ENCODE measurements at regions not wholly inside any gene's neighbourhood (a gene's known extent, or its start where the extent isn't known, plus 50 kb on each side); places are given as distances from the start of the nearest gene placed in this dataset.
"Not testable (repeated sequence)": the region's sequence is repeated elsewhere in the genome, so short reads cannot be mapped to it uniquely, and the experiment has no call there.

DNA sequence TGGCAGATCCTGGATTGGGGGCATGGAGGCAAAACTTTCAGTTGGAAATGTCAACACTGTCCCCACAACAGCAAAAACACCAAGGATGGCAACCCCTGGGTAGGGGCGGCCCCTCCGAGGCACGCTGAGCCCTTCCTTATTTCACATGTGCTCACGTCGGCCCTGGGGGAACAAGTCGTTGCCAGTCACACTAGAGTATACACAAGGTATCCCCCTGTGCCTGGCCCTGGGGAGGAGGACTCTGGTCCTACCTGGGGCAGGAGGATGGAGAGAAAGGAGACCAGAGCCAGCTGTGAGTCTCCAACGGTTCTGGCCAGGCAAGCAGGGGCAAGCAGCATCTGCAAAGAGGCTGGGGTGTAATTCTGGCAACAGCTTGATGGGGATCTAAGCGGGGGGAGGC is 126.9 kb upstream of the FOXD4L5 start:
- Mint-ChIP-seq H3K27me3 (no peaks in the 10 kb centered on the region), H3K4me3 (ENCODE audit: low read depth) (no peak overlapping the region), H3K4me1 (ENCODE audit: low read depth) (no peaks in the 10 kb centered on the region), H3K9me3 (ENCODE audit: low read depth) (peaks cover 49% of the 10 kb centered on the region), H3K27ac (no peak overlapping the region), H3K36me3 (ENCODE audit: insufficient read depth) (peaks cover 14% of the 10 kb centered on the region)
- no peak for TF ChIP-seq CTCF (IDR thresholded peaks at IDR 0.05; ENCODE audit: unreplicated experiment)
- DNase-seq (ENCODE audit: low spot score, unreplicated experiment): no peak

DNA sequence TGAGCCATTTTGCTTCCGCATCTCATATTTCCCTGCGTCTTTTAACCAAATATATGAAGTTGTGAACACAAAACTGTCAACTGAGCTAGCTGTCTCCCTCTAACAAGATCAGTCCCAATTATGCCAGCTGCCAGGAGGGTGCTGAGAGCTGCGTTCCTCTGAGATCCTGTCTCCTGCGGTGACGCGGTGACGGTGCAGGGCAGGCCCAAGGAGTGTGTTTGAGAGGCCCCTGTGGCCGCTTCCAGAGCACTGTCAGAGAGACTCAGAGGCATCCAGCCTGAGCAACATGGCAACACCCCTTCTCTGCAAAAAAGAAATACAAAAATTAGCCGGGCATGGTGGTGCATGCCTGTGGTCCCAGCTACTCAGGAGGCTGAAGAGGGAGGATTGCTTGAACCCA is 126.3 kb upstream of the FOXD4L5 start:
- Mint-ChIP-seq H3K9me3 (ENCODE audit: low read depth) (peaks cover 49% of the 10 kb centered on the region), H3K27ac (peak overlapping the region; percentile 49), H3K4me1 (ENCODE audit: low read depth) (no peaks in the 10 kb centered on the region), H3K4me3 (ENCODE audit: low read depth) (no peak overlapping the region), H3K27me3 (no peaks in the 10 kb centered on the region), H3K36me3 (ENCODE audit: insufficient read depth) (peaks cover 14% of the 10 kb centered on the region)
- no peak for TF ChIP-seq CTCF (IDR thresholded peaks at IDR 0.05; ENCODE audit: unreplicated experiment)
- DNase-seq (ENCODE audit: low spot score, unreplicated experiment): no peak

- H3K4me3 Mint-ChIP-seq (ENCODE audit: low read depth): no peak overlapping the region
- no peak for DNase-seq (ENCODE audit: low spot score, unreplicated experiment)
- TF ChIP-seq CTCF (IDR thresholded peaks at IDR 0.05; ENCODE audit: unreplicated experiment): no peak
- no peaks in the 10 kb centered on the region for H3K27me3 Mint-ChIP-seq
- no peak overlapping the region for H3K27ac Mint-ChIP-seq
- peaks cover 49% of the 10 kb centered on the region for H3K9me3 Mint-ChIP-seq (ENCODE audit: low read depth)
- peaks cover 14% of the 10 kb centered on the region for H3K36me3 Mint-ChIP-seq (ENCODE audit: insufficient read depth)
- no peaks in the 10 kb centered on the region for H3K4me1 Mint-ChIP-seq (ENCODE audit: low read depth)
Measured at GRCh38 chr9:65410926-65411325, 125.9 kb upstream of the FOXD4L5 start.

- Mint-ChIP-seq H3K27ac (no peak overlapping the region), H3K4me1 (ENCODE audit: low read depth) (no peaks in the 10 kb centered on the region), H3K9me3 (ENCODE audit: low read depth) (peaks cover 38% of the 10 kb centered on the region), H3K27me3 (no peaks in the 10 kb centered on the region), H3K36me3 (ENCODE audit: insufficient read depth) (peaks cover 12% of the 10 kb centered on the region), H3K4me3 (ENCODE audit: low read depth) (no peak overlapping the region)
- DNase-seq (ENCODE audit: low spot score, unreplicated experiment): no peak
- TF ChIP-seq CTCF (IDR thresholded peaks at IDR 0.05; ENCODE audit: unreplicated experiment): no peak
Measured at GRCh38 chr9:65409471-65409980, 124.5 kb upstream of the FOXD4L5 start.

GRCh38 chr9:65408806-65409205 is 123.8 kb upstream of the FOXD4L5 start:
- H3K36me3 Mint-ChIP-seq (ENCODE audit: insufficient read depth); H3K27ac Mint-ChIP-seq; H3K27me3 Mint-ChIP-seq; H3K4me3 Mint-ChIP-seq (ENCODE audit: low read depth); DNase-seq (ENCODE audit: low spot score, unreplicated experiment); H3K4me1 Mint-ChIP-seq (ENCODE audit: low read depth): not testable (repeated sequence)
- peaks cover 35% of the 10 kb centered on the region for H3K9me3 Mint-ChIP-seq (ENCODE audit: low read depth)

DNA sequence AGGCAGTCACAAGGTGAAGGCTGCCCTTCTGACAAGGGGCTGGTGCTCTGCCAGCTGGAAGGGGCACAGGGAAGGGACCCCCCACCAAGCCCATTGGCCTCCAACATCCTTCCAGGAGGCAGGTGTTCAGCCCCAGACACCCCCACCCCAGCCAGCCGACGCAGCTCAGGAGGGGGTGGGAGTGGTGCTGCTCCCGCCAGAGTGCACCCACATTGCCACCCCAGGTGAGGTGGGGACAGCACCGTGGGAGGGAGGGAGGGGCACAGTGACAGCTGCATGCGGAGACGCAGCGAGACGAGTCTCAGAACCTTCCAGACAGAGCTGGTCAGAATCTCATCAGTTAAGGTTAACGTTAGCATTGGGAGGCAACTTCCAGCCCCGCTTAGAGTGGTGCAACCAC is 121.6 kb upstream of the FOXD4L5 start:
- H3K27ac Mint-ChIP-seq; H3K27me3 Mint-ChIP-seq; H3K4me3 Mint-ChIP-seq (ENCODE audit: low read depth); H3K4me1 Mint-ChIP-seq (ENCODE audit: low read depth); H3K36me3 Mint-ChIP-seq (ENCODE audit: insufficient read depth); DNase-seq (ENCODE audit: low spot score, unreplicated experiment): not testable (repeated sequence)
- peaks cover 27% of the 10 kb centered on the region for H3K9me3 Mint-ChIP-seq (ENCODE audit: low read depth)

DNA sequence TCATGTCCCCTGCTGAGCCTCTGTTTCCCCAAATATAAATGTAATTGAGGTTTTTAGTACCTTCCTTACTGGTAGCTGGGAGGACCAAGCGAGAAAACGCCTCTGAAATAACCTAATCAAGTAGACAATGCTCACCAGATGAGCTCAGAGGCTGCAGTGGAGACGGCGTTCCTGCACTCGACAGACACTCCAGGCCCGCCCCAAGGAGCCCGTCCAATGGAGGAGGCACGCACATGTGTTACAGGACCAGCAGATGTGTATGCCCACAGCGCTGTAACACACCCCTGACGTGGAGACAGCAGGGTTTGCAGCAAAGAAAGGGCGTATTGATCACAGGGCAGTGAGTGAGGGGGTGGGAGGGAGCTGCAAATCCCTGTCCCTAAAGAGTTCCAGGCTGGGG is 120.8 kb upstream of the FOXD4L5 start:
- not testable (repeated sequence) for H3K4me3 Mint-ChIP-seq (ENCODE audit: low read depth); H3K27ac Mint-ChIP-seq; H3K27me3 Mint-ChIP-seq; H3K36me3 Mint-ChIP-seq (ENCODE audit: insufficient read depth); H3K4me1 Mint-ChIP-seq (ENCODE audit: low read depth); DNase-seq (ENCODE audit: low spot score, unreplicated experiment)
- peaks cover 22% of the 10 kb centered on the region for H3K9me3 Mint-ChIP-seq (ENCODE audit: low read depth)

Data from progenitor cell of endocrine pancreas (in vitro differentiated cells).